H1 (cell line): ENCODE measurements at regions not wholly inside any gene's neighbourhood (a gene's known extent, or its start where the extent isn't known, plus 50 kb on each side); places are given as distances from the start of the nearest gene placed in this dataset.

Source experiments
- CTCF ChIA-PET: fragments of 300-600 bp; sonication (Branson Sonifier 250); formaldehyde crosslinking; loops from one replicate; lab custom pipeline; 2021; ENCODE audit not compliant: partially characterized antibody; lab: Charles Lee
- POLR2A ChIA-PET: fragments of 300-600 bp; sonication (Branson Sonifier 250); formaldehyde crosslinking; loops from one replicate; lab custom pipeline; 2021; ENCODE audit warnings: inconsistent platforms; ENCODE audit not compliant: partially characterized antibody; lab: Charles Lee
- DNase-seq, 2 experiments: peaks; one replicate each; pipeline versions ENCODE4 v3.0.0 to v3.0.0-alpha.2; 2010 to 2022; ENCODE audit warnings: low spot score in 2 of 2, low read depth in 1 of 2, mixed read lengths in 1 of 2
- FAIRE-seq: peaks from 2 replicates; lab custom pipeline; 2011; peaks lifted over from hg19 to GRCh38; lab: Jason Lieb, UNC
- H2AFZ ChIP-seq: 2 replicates; pipeline ENCODE4 v1.8.1; 2012; ENCODE audit warnings: low read length, inconsistent platforms
- H2AK5ac ChIP-seq: 2 replicates; pipeline ENCODE4 v1.6.1; 2013; ENCODE audit warnings: low read depth, low read length
- H2BK120ac ChIP-seq: replicated peaks from 2 replicates; pipeline ENCODE3; 2013; ENCODE audit warnings: low read depth, low read length, inconsistent platforms
- H2BK12ac ChIP-seq: 2 replicates; pipeline ENCODE4 v1.6.1; 2013; ENCODE audit warnings: low read depth, low read length
- H2BK15ac ChIP-seq: 2 replicates; pipeline ENCODE4 v1.6.1; 2013; ENCODE audit warnings: low read length
- H2BK20ac ChIP-seq: 2 replicates; pipeline ENCODE4 v1.6.1; 2013; ENCODE audit warnings: low read length
- H2BK5ac ChIP-seq: 2 replicates; pipeline ENCODE4 v1.6.1; 2013; ENCODE audit warnings: low read depth, low read length
- H3K14ac ChIP-seq: 2 replicates; pipeline ENCODE4 v1.6.1; 2013; ENCODE audit warnings: inconsistent platforms; ENCODE audit not compliant: insufficient read length
- H3K18ac ChIP-seq: 2 replicates; pipeline ENCODE4 v1.6.1; 2013; ENCODE audit warnings: low read length; ENCODE audit errors: extremely low read depth
- H3K23ac ChIP-seq: 2 replicates; pipeline ENCODE4 v1.6.1; 2013; ENCODE audit warnings: inconsistent platforms; ENCODE audit not compliant: insufficient read length
- H3K23me2 ChIP-seq: 2 replicates; pipeline ENCODE4 v1.6.1; 2013; ENCODE audit warnings: low read depth, low read length
- H3K27ac ChIP-seq: 2 replicates; pipeline ENCODE4 v1.6.1; 2011; ENCODE audit warnings: low read depth, low read length, inconsistent platforms
- H3K27me3 ChIP-seq, 4 experiments: replicated peaks in 1 of 4; 1 replicate in 1 of 4; 2 replicates in 3 of 4; pipeline versions ENCODE4 v1.6.1 to v1.8.1; 2011 to 2013; ENCODE audit warnings: low read length in 3 of 4, mild to moderate bottlenecking in 3 of 4, inconsistent platforms in 2 of 4, mixed read lengths in 2 of 4, moderate library complexity in 1 of 4; ENCODE audit not compliant: control insufficient read depth in 3 of 4, insufficient read depth in 3 of 4; ENCODE audit errors: extremely low read depth in 1 of 4
- H3K36me3 ChIP-seq, 4 experiments: 2 replicates each; pipeline versions ENCODE4 v1.6.1 to v1.8.1; 2011 to 2013; ENCODE audit warnings: mild to moderate bottlenecking in 4 of 4, low read length in 3 of 4, moderate library complexity in 2 of 4, control low read depth in 1 of 4, inconsistent platforms in 1 of 4; ENCODE audit not compliant: insufficient read depth in 4 of 4, control insufficient read depth in 2 of 4
- H3K4ac ChIP-seq: replicated peaks from 2 replicates; pipeline ENCODE3; 2013; ENCODE audit warnings: low read length, low read depth, mixed read lengths, inconsistent platforms; ENCODE audit not compliant: insufficient read length
- H3K4me1 ChIP-seq, 4 experiments: replicated peaks in 1 of 4; 1 replicate in 1 of 4; 2 replicates in 3 of 4; pipeline versions ENCODE4 v1.6.1 to v1.8.1; 2011 to 2013; ENCODE audit warnings: low read length in 3 of 4, inconsistent platforms in 2 of 4, mixed read lengths in 1 of 4; ENCODE audit not compliant: insufficient read depth in 4 of 4, control insufficient read depth in 3 of 4
- H3K4me2 ChIP-seq, 2 experiments: 2 replicates each; pipeline versions ENCODE4 v1.6.1 to v1.8.1; 2011 to 2013; ENCODE audit warnings: low read depth in 2 of 2, low read length in 2 of 2, control low read depth in 1 of 2, inconsistent platforms in 1 of 2, mild to moderate bottlenecking in 1 of 2; ENCODE audit not compliant: insufficient read depth in 1 of 2
- H3K4me3 ChIP-seq, 4 experiments: fragments of 200-600, 300-600 bp in 1 of 4; sonication (generic), shearing (Covaris generic), sonication (Bioruptor Twin) in 1 of 4; 2 replicates each; pipeline versions ENCODE4 v1.5.1 to v1.8.1; 2011 to 2016; ENCODE audit warnings: low read length in 4 of 4, low read depth in 3 of 4, control low read depth in 2 of 4, inconsistent platforms in 2 of 4, mild to moderate bottlenecking in 2 of 4, mixed read lengths in 1 of 4, moderate library complexity in 1 of 4; ENCODE audit not compliant: insufficient read depth in 2 of 4; ENCODE audit errors: extremely low read depth in 1 of 4
- H3K56ac ChIP-seq: replicated peaks from 2 replicates; pipeline ENCODE3; 2013; ENCODE audit warnings: low read depth, mild to moderate bottlenecking, mixed read lengths, low read length, inconsistent platforms; ENCODE audit not compliant: insufficient read length
- H3K79me1 ChIP-seq: 2 replicates; pipeline ENCODE4 v1.6.1; 2013; ENCODE audit warnings: low read depth, low read length, control low read depth
- H3K79me2 ChIP-seq, 2 experiments: 2 replicates each; pipeline versions ENCODE4 v1.6.1 to v1.8.1; 2012 to 2013; ENCODE audit warnings: low read length in 2 of 2, mild to moderate bottlenecking in 2 of 2, inconsistent platforms in 1 of 2; ENCODE audit not compliant: insufficient read depth in 2 of 2, control insufficient read depth in 1 of 2
- H3K9ac ChIP-seq, 4 experiments: replicated peaks in 1 of 4; 1 replicate in 1 of 4; 2 replicates in 3 of 4; pipeline versions ENCODE4 v1.6.1 to v1.8.1; 2011 to 2013; ENCODE audit warnings: low read depth in 3 of 4, low read length in 3 of 4, control low read depth in 2 of 4, mild to moderate bottlenecking in 2 of 4, moderate library complexity in 2 of 4, inconsistent platforms in 1 of 4; ENCODE audit errors: extremely low read depth in 1 of 4
- H3K9me3 ChIP-seq, 2 experiments: 2 replicates each; pipeline versions ENCODE4 v1.6.1 to v1.8.1; 2012 to 2013; ENCODE audit warnings: mild to moderate bottlenecking in 2 of 2, moderate library complexity in 2 of 2, control low read depth in 1 of 2, inconsistent platforms in 1 of 2, low read depth in 1 of 2, low read length in 1 of 2, mixed read lengths in 1 of 2; ENCODE audit not compliant: insufficient read depth in 2 of 2
- H4K20me1 ChIP-seq, 2 experiments: replicated peaks in 1 of 2; 2 replicates each; pipeline versions ENCODE3 to v1.8.1; 2011 to 2013; ENCODE audit warnings: inconsistent platforms in 2 of 2, low read length in 2 of 2, mild to moderate bottlenecking in 1 of 2; ENCODE audit not compliant: insufficient read depth in 2 of 2, control insufficient read depth in 1 of 2
- H4K5ac ChIP-seq: 2 replicates; pipeline ENCODE4 v1.6.1; 2013; ENCODE audit warnings: low read length, low read depth, mixed read lengths, inconsistent platforms; ENCODE audit not compliant: insufficient read length
- H4K8ac ChIP-seq: 2 replicates; pipeline ENCODE4 v1.8.0; 2013; ENCODE audit warnings: mild to moderate bottlenecking, moderate library complexity, low read length, inconsistent platforms; ENCODE audit not compliant: insufficient read depth; ENCODE audit errors: extremely low read depth
- H4K91ac ChIP-seq: replicated peaks from 2 replicates; pipeline ENCODE3; 2013; ENCODE audit warnings: low read length, mixed read lengths, inconsistent platforms; ENCODE audit not compliant: insufficient read length
- ATF2 ChIP-seq: IDR thresholded peaks from 2 replicates; pipeline ENCODE4 v1.6.1; 2012; ENCODE audit warnings: low read length, inconsistent platforms
- CHD1 ChIP-seq: IDR thresholded peaks from 2 replicates; pipeline ENCODE4 v1.6.1; 2012; ENCODE audit warnings: low read depth, low read length, improper control_type of control experiment
- EGR1 ChIP-seq: IDR thresholded peaks from 2 replicates; pipeline ENCODE4 v1.6.1; 2011; ENCODE audit warnings: low read depth, low read length, borderline replicate concordance
- HDAC2 ChIP-seq, 2 experiments: fragments of 300-600 bp in 1 of 2; sonication (generic) in 1 of 2; IDR thresholded peaks; 2 replicates each; pipeline ENCODE4 v1.6.1; 2011 to 2012; ENCODE audit warnings: low read depth in 2 of 2, low read length in 2 of 2, mild to moderate bottlenecking in 2 of 2, moderate library complexity in 2 of 2, borderline replicate concordance in 1 of 2, inconsistent platforms in 1 of 2
- HDAC6 ChIP-seq: IDR thresholded peaks from one replicate; pipeline ENCODE4 v1.7.1; 2012; ENCODE audit warnings: low read depth, mild to moderate bottlenecking, inconsistent platforms, low read length, moderate library complexity
- POLR2AphosphoS5 ChIP-seq: IDR thresholded peaks from 2 replicates; pipeline ENCODE4 v1.6.1; 2011; ENCODE audit warnings: low read depth, low read length
- SAP30 ChIP-seq: fragments of 300-600 bp; sonication (generic); IDR thresholded peaks from 2 replicates; pipeline ENCODE4 v1.7.1; 2012; ENCODE audit warnings: low read length, moderate library complexity, mild to moderate bottlenecking, inconsistent platforms; ENCODE audit not compliant: insufficient read depth, insufficient replicate concordance
- SIN3A ChIP-seq, 2 experiments: IDR thresholded peaks in 1 of 2; conservative IDR thresholded peaks in 1 of 2; 2 replicates each; pipeline ENCODE4 v1.6.1; 2011 to 2012; ENCODE audit warnings: low read length in 2 of 2, improper control_type of control experiment in 1 of 2, low read depth in 1 of 2, mild to moderate bottlenecking in 1 of 2
- SP2 ChIP-seq: IDR thresholded peaks from 2 replicates; pipeline ENCODE4 v1.6.1; 2012; ENCODE audit warnings: mild to moderate bottlenecking, low read length, inconsistent platforms
- TAF1 ChIP-seq: IDR thresholded peaks from 2 replicates; pipeline ENCODE4 v1.6.1; 2011; ENCODE audit warnings: mild to moderate bottlenecking, low read depth, low read length
- TBP ChIP-seq: IDR thresholded peaks from 2 replicates; pipeline ENCODE4 v1.6.1; 2011; ENCODE audit warnings: low read depth, low read length, improper control_type of control experiment
- WGBS, 2 experiments: shearing (Covaris generic) in 1 of 2; methylation state at CpG; one replicate each; pipeline versions ENCODE4 v1.1.6 to v1.1.7; 2013 to 2015; ENCODE audit warnings: low lambda C conversion rate in 2 of 2, mixed read lengths in 2 of 2, inconsistent platforms in 1 of 2, low coverage in 1 of 2, missing lambda C conversion rate in 1 of 2; ENCODE audit not compliant: insufficient replicate concordance in 2 of 2, insufficient coverage in 1 of 2, insufficient read length in 1 of 2; ENCODE audit errors: extremely low coverage in 1 of 2, missing lambda C conversion rate in 1 of 2; 5-methylcytosine and 5-hydroxymethylcytosine counted together

- 88% methylated on average over 7 of the region's 7 CpGs; no CpG with 5 or more reads in 1 of the 2 experiments for WGBS, 2 experiments
- H3K18ac ChIP-seq, result no peak overlapping the region; the same call in 1 of the 2 replicates
- no peak for DNase-seq
- no peak for TF ChIP-seq SP2
- TF ChIP-seq CHD1, result no peak
- no peak for TF ChIP-seq HDAC2 (IDR thresholded peaks at IDR 0.05; ENCODE audit: borderline replicate concordance in 1 of 2, low read depth in 2 of 2, low read length in 2 of 2)
- TF ChIP-seq SAP30, result no peak
- TF ChIP-seq HDAC6, result no peak
- no peak for TF ChIP-seq ATF2
- TF ChIP-seq EGR1, result no peak
- TF ChIP-seq POLR2AphosphoS5, result no peak
- TF ChIP-seq SIN3A (conservative IDR thresholded peaks at IDR 0.05 in 1 of 2, IDR thresholded peaks at IDR 0.05 in 1 of 2; ENCODE audit: low read depth in 1 of 2, low read length in 2 of 2), result no peak
- TF ChIP-seq TAF1, result no peak
- no peak for TF ChIP-seq TBP
Measured at GRCh38 chr1:31515056-31515775, 61.1 kb upstream of the TINAGL1 start.

More at GRCh38 chr1:31515056-31515775, 61.1 kb upstream of the TINAGL1 start:
- FAIRE-seq, result no peak
- POLR2A ChIA-PET, result no interaction called here
- no peak overlapping the region for H3K4me3 ChIP-seq
- no peak overlapping the region for H4K91ac ChIP-seq
- no peak overlapping the region for H3K9ac ChIP-seq
- H3K4me2 ChIP-seq, result no peak overlapping the region
- no peaks in the 10 kb centered on the region for H3K79me1 ChIP-seq
- no peak overlapping the region for H4K5ac ChIP-seq
- no peak overlapping the region for H3K23ac ChIP-seq
- no peak overlapping the region for H3K27ac ChIP-seq
- no peak overlapping the region for H2BK120ac ChIP-seq
- H3K27me3 ChIP-seq, result no peaks in the 10 kb centered on the region; a peak in 1 of 7 replicates
- H3K56ac ChIP-seq, result no peak overlapping the region
- H3K4ac ChIP-seq, result no peak overlapping the region
- no peaks in the 10 kb centered on the region for H3K36me3 ChIP-seq
- H3K9me3 ChIP-seq, result no peaks in the 10 kb centered on the region
- peaks cover 0 to 1% (median 0%) of the 10 kb centered on the region in 4 experiments; a peak in 1 of 7 replicates for H3K4me1 ChIP-seq
- H3K23me2 ChIP-seq, result no peaks in the 10 kb centered on the region
- H3K14ac ChIP-seq, result no peak overlapping the region
- no peak overlapping the region for H2BK5ac ChIP-seq
- no peak overlapping the region for H2BK15ac ChIP-seq
- no peak overlapping the region for H2BK20ac ChIP-seq
- no peak overlapping the region for H4K8ac ChIP-seq
- no peak overlapping the region for H2AFZ ChIP-seq
- CTCF ChIA-PET, result interaction anchor here (0.8 to 2.8 kb wide), 7 partner anchors 8 to 419 kb away, joined by 3 to 12 read pairs (median 4); no protein-coding TSS in a partner anchor
- no peak overlapping the region for H2AK5ac ChIP-seq
- no peaks in the 10 kb centered on the region for H3K79me2 ChIP-seq
- H4K20me1 ChIP-seq, result no peaks in the 10 kb centered on the region
- H2BK12ac ChIP-seq, result no peak overlapping the region
